GM18511 (cell line): ENCODE measurements at regions not wholly inside any gene's neighbourhood (a gene's known extent, or its start where the extent isn't known, plus 50 kb on each side); places are given as distances from the start of the nearest gene placed in this dataset.
"Not testable (repeated sequence)": the region's sequence is repeated elsewhere in the genome, so short reads cannot be mapped to it uniquely, and the experiment has no call there.

Experiments
- ATAC-seq: cut with Tn5 transposase; IDR thresholded peaks from one replicate; pipeline ENCODE4 v1.9.1; 2021; ENCODE audit warnings: mild to moderate bottlenecking, moderate library complexity; ENCODE audit not compliant: unreplicated experiment

DNA sequence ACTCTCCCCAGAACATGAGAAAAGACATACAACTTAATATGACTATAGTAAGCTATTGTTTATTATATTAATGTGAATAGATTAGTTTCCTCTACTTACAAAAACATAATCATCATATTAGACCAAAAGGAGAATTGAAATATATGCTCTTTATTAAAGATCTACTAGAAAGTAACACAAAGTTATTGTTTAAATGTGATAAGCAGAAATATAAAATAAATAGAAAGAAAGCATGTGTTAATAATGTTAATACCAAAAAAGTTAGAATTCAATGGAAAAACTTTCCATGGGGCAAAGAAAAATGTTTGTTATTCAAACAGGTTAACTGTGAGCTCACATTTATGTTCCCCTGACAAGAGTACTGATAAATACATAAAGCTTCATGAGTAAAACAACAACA lies 421.4 kb upstream of the UBE2E3 start:
- ATAC-seq = no peak

- ATAC-seq = no peak
These were observed 424.9 kb upstream of the UBE2E3 start for GRCh38 chr2:180555391-180555965.

DNA sequence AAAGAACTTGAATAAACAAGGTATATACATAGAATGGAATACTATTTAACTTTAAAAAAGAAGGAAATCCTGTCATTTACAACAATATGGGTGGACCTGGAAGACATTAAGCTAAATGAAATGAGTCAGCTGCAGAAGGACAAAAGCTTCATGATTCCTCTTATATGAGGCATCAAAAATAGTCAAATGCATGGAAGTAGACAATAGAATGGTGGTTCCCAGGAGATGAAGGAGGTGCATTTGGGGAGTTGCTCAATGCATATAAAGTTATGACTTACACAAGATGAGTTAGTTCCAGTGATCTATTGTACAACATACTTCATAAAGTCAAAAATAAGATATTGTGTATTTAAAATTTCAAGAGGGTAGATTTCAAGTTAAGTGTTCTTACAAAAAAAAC lies 426.1 kb upstream of the UBE2E3 start:
- ATAC-seq = no peak

GRCh38 chr2:180553094-180553715 lies 427.2 kb upstream of the UBE2E3 start:
- no peak for ATAC-seq

DNA sequence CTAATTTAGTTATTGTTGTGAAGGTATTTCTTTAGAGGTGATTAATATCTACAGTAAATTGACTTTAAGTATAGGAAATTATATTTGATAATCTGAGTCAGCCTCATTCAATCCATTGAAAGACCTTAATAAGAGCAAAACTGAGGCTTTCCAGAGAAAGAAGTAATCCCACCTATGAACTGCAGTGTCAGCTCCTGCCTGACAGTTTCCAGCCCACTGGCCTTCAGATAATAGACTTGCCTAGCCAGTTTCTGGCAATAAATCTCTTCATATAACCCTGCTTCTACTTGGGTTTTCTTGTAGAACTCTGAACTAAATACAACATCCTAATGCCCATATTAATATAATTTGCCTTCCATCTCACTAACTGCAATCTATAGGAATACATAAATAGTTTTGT lies 437.9 kb upstream of the UBE2E3 start:
- ATAC-seq = no peak

GRCh38 chr2:180540761-180541160 lies 439.6 kb upstream of the UBE2E3 start:
- ATAC-seq = no peak

DNA sequence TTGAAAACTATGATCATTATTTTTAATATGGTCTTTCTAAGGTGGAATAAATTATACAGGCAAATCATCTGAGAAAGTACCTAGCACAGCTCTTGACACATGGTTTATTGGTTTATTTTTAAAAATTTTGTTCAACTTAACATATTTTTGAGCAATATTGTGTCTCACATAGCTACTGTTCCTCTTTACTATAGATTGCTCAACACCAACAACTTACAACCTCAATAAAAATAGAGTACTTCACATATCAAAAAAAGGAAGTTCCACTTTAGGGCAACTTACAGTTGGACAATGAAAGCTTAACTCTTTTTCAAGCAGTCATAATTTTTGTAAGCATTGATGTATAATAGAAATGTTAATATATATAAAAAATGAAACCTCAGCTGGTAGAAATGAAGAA lies 440.9 kb upstream of the UBE2E3 start:
- no peak for ATAC-seq

DNA sequence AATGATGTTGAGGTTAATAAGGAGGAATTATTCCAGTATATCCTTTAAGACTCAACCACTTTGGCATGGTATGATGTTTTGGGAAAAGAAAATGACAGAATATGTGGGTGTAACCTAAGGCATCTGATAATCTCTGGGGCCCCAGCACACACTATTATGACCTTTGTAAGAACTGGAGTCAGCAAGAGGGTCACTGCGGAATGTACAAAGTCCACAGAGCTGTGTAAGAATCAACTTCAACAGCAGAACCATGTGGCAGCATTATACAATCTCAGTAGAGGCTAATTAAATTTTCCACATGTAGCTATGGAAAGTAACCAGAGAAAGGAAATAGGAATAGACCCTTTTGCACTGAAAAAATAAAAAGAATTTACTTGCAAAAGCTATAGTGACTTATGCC lies 445.1 kb upstream of the UBE2E3 start:
- ATAC-seq = no peak

GRCh38 chr2:180531787-180532186 lies 448.6 kb upstream of the UBE2E3 start:
- not testable (repeated sequence) for ATAC-seq

DNA sequence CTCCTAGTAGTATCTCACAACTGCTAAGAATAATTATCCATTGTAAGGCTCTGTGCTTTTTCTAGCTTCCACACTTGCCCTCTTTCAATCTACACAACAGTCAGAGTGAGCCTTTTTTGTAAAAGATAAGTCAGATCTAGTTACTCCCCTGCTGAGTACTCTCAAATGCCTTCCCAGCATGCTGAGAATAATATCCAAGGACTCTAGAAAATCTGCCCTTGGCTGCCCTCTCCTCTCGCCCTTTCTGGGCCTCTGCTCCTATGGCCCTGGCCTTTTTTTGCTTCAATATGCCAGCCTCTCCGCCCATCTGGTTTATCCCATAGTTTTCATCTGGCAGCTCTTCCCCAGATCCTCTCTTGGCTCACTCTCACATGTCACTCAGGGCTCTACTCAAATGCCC lies 455.9 kb upstream of the UBE2E3 start:
- no peak for ATAC-seq

DNA sequence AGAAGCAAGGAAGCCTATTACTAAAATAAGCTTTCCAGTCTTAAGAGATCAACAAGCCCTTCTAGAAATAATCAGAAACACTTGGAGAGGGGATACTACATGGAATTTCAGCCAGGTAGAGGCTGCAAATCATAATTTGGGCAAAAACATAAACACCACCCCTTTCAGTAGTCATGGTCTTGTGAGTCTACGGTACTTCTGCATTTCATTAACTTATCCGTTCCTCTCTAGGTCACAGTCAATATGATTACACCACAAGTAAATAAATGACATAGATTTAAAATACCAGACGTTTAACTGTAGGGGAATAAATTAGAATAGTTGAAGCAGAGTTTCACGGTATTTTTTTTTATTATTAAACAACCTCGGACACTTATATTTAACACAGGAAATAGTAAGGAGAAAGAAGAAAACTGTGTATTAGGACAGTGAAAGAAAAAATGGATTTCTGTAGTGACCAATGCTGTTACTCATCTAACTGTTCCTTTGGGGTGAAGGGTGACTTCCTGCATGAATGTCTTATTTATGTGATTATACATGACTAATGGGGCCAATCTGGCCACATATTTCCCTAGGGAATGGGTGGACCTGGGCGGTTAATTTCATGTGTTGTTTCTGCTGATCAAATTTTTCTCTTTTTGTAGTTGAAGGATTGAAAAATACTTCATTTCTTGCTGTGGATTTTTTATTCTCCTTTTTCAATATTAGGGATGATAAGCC lies 456.6 kb upstream of the UBE2E3 start:
- ATAC-seq = no peak

- ATAC-seq = no peak
These were observed 459.4 kb upstream of the UBE2E3 start for GRCh38 chr2:180520921-180521581.

GRCh38 chr2:180520206-180520605 lies 460.2 kb upstream of the UBE2E3 start:
- no peak for ATAC-seq

- no peak for ATAC-seq
These were observed 461.1 kb upstream of the UBE2E3 start for GRCh38 chr2:180519276-180519675.

DNA sequence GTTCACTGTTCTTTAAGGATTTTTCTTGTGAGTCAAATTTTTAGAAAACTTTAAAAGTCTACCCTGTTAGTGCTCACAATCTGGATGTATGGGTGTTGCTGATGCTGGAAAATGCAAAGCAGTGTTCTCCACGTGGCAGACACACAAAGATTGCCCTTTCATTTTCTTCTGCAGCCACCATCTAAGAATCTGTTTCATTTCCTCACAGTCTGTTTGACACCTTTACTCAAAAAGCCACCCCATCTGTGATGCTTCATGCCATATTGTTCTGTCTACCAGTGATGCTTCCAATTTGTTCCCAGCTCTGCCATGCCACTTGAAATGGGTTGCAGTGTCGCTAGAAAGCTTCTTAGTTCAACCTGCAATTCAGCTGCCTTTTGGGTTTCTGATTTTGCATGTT lies 464.2 kb upstream of the UBE2E3 start:
- no peak for ATAC-seq

DNA sequence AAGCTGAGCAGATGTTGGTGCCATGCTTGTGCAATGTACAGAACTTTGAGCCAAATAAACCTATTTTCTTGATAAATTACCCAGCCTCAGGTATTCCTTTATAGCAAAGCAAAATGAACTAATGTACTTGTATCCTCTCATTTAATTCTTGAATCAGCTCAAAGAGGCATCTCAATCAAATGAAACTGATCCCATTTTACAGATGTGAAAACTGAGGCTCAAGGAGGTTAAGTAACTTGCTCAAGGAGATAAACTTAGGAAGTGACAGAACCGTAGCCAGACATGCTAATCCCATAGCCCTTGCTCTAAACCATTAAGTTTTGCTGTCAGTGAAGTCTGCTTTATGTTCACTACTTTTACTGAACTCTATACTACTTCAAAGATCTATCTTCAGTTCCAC lies 467.0 kb upstream of the UBE2E3 start:
- no peak for ATAC-seq

DNA sequence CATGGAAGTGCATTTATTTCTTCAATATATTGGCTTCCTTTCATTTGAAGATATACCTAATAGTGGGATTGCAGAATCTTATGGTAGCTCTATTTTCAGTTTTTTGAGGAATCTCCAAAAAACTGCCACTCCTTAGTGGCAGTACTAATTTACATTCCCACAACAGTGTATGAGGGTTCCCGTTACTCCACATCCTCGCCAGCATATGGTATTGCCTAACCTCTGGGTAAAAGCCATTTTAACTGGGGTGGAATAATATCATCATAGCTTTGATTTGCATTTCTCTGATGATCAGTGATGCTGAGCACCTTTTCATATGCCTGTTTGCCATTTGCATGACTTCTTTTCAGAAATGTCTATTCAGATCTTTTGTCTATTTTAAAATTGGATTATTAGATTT lies 471.9 kb upstream of the UBE2E3 start:
- no peak for ATAC-seq

DNA sequence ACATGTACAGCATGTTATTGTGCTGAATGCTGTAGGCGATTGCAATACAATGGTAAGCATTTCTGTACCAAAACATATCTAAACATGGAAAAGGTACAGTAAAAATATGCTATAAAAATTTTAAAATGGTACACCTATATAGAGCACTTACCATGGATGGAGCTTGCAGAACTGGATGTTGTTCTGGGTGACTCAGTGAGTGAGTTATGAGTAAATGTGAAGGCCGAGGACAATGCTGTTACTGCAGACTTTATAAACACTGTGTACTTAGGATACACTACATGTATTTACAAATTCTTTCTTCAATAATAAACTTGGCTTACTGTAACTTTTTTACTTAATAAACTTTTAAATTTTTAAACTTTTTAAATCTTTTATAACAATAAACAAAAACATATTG lies 473.4 kb upstream of the UBE2E3 start:
- no peak for ATAC-seq

DNA sequence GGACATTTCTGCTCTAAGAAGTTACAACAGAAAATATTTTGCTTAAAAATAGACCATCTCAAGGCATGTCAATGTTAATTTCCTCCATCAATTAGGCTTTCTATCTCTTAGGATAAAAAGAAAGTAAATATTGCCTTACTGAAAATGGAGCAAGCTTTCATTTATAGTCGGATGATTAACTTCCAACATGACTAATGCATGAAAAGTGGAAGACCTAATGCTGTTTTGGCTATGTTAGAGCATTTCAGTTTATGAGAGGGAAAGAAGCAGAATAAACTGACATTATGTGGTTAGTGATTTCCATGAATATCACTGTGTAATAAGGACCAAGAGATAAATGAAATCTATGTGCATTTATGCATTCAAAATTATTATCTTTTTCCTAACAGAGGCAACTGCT lies 475.2 kb upstream of the UBE2E3 start:
- no peak for ATAC-seq

GRCh38 chr2:180497621-180498152 lies 482.7 kb upstream of the UBE2E3 start:
- ATAC-seq = no peak

- no peak for ATAC-seq
These were observed 484.8 kb upstream of the UBE2E3 start for GRCh38 chr2:180495606-180496005.

- no peak for ATAC-seq
These were observed 486.1 kb upstream of the UBE2E3 start for GRCh38 chr2:180494286-180494685.
